Adrenal gland (tissue), 5 donors: ENCODE measurements at regions not wholly inside any gene's neighbourhood (a gene's known extent, or its start where the extent isn't known, plus 50 kb on each side); places are given as distances from the start of the nearest gene placed in this dataset.

Experiments
- POLR2A ChIP-seq, 2 donors: fragments of 450-650 bp; IDR thresholded peaks; one replicate each; pipeline ENCODE4 v1.6.1; 2017; ENCODE audit warnings: antibody characterized with exemption in 2 of 2, mild to moderate bottlenecking in 2 of 2, moderate library complexity in 1 of 2
- TF ChIP-seq, protein P1 (sequence below), 6 experiments: fragments of 450-650 bp in 4 of 6; fragments of 200-600 bp in 2 of 6; sonication (generic) in 1 of 6; IDR thresholded peaks; 1 replicate in 5 of 6; 2 replicates in 1 of 6; pipeline versions ENCODE4 v1.5.1 to v1.8.0; 2016 to 2021; ENCODE audit warnings: antibody characterized with exemption in 6 of 6, mild to moderate bottlenecking in 2 of 6, moderate library complexity in 1 of 6
- donor health status: DM: no; HTN: no; CAD: no.

DNA sequence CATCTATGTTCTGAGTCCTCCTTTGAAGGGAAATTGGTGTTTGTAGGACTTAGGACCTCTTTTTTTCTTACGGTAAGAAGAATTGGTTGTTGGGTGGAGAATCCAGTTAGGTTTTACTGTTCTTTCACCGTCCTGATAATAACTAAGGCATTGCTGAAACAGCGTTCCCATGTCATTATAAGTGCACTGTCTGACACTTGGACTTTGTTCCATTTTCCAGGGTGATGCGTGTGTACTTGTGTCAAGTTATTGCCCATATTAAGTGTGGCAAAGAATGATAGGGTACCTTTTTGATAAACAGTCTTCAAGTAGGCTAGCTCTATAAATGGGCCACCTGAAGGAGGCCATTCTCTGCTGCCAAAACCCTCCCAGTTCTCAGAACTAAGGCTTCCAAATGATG, 119.7 kb downstream of the AASDH start:
- TF ChIP-seq, protein P1, sequence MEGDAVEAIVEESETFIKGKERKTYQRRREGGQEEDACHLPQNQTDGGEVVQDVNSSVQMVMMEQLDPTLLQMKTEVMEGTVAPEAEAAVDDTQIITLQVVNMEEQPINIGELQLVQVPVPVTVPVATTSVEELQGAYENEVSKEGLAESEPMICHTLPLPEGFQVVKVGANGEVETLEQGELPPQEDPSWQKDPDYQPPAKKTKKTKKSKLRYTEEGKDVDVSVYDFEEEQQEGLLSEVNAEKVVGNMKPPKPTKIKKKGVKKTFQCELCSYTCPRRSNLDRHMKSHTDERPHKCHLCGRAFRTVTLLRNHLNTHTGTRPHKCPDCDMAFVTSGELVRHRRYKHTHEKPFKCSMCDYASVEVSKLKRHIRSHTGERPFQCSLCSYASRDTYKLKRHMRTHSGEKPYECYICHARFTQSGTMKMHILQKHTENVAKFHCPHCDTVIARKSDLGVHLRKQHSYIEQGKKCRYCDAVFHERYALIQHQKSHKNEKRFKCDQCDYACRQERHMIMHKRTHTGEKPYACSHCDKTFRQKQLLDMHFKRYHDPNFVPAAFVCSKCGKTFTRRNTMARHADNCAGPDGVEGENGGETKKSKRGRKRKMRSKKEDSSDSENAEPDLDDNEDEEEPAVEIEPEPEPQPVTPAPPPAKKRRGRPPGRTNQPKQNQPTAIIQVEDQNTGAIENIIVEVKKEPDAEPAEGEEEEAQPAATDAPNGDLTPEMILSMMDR (IDR thresholded peaks at IDR 0.05), result no peak
- no peak for TF ChIP-seq POLR2A (IDR thresholded peaks at IDR 0.05)
